Activated naive CD4-positive, alpha-beta T cell treated with anti-CD3 and anti-CD28 coated beads, Interleukin-2, amount 10 ng/mL, durations not matched to agents 7 days and 5 days (primary cell): ENCODE measurements at regions not wholly inside any gene's neighbourhood (a gene's known extent, or its start where the extent isn't known, plus 50 kb on each side); places are given as distances from the start of the nearest gene placed in this dataset.

Experiments
- CTCF ChIA-PET: fragments of 350-600 bp; sonication (Branson Sonifier 250); formaldehyde crosslinking; loops from one replicate; lab custom pipeline; 2021; ENCODE audit warnings: antibody characterized with exemption; lab: Charles Lee
- DNase-seq: peaks from one replicate; pipeline ENCODE4 v3.0.0-alpha.2; 2020
- H3K27ac Mint-ChIP-seq: one replicate; pipeline ENCODE4 v1.8.0; 2021; ENCODE audit warnings: mild to moderate bottlenecking, moderate library complexity, mixed read lengths
- H3K27me3 Mint-ChIP-seq: one replicate; pipeline ENCODE4 v1.8.0; 2021; ENCODE audit warnings: mild to moderate bottlenecking, mixed read lengths
- H3K36me3 Mint-ChIP-seq: one replicate; pipeline ENCODE4 v1.8.0; 2021; ENCODE audit warnings: mixed read lengths
- H3K4me1 Mint-ChIP-seq: one replicate; pipeline ENCODE4 v1.8.0; 2021; ENCODE audit warnings: mixed read lengths
- H3K4me3 Mint-ChIP-seq: one replicate; pipeline ENCODE4 v1.8.0; 2021; ENCODE audit warnings: mild to moderate bottlenecking, moderate library complexity, mixed read lengths
- H3K9me3 Mint-ChIP-seq: one replicate; pipeline ENCODE4 v1.8.0; 2021; ENCODE audit warnings: mixed read lengths

GRCh38 chr22:49183208-49183825 is 644.4 kb downstream of the BRD1 start:
- CTCF ChIA-PET = no interaction called here
- H3K27ac Mint-ChIP-seq = no peak overlapping the region
- H3K4me1 Mint-ChIP-seq = no peaks in the 10 kb centered on the region
- H3K4me3 Mint-ChIP-seq = no peak overlapping the region
- H3K9me3 Mint-ChIP-seq = no peaks in the 10 kb centered on the region
- DNase-seq = no peak
- H3K27me3 Mint-ChIP-seq = no peaks in the 10 kb centered on the region
- H3K36me3 Mint-ChIP-seq = no peaks in the 10 kb centered on the region

- Mint-ChIP-seq H3K27me3 (no peaks in the 10 kb centered on the region), H3K9me3 (no peaks in the 10 kb centered on the region), H3K4me1 (no peaks in the 10 kb centered on the region), H3K4me3 (no peak overlapping the region), H3K36me3 (no peaks in the 10 kb centered on the region), H3K27ac (no peak overlapping the region)
- no peak for DNase-seq
- CTCF ChIA-PET = no interaction called here
Observed at GRCh38 chr22:49182416-49182815, 645.3 kb downstream of the BRD1 start.

GRCh38 chr22:49181942-49182341 is 645.7 kb downstream of the BRD1 start:
- Mint-ChIP-seq H3K27me3 (no peaks in the 10 kb centered on the region), H3K9me3 (no peaks in the 10 kb centered on the region), H3K4me1 (no peaks in the 10 kb centered on the region), H3K4me3 (no peak overlapping the region), H3K27ac (no peak overlapping the region), H3K36me3 (no peaks in the 10 kb centered on the region)
- DNase-seq = no peak
- CTCF ChIA-PET = no interaction called here

GRCh38 chr22:49181431-49181830 is 646.2 kb downstream of the BRD1 start:
- CTCF ChIA-PET = no interaction called here
- no peaks in the 10 kb centered on the region for H3K36me3 Mint-ChIP-seq
- no peak for DNase-seq
- no peaks in the 10 kb centered on the region for H3K27me3 Mint-ChIP-seq
- no peak overlapping the region for H3K4me3 Mint-ChIP-seq
- no peaks in the 10 kb centered on the region for H3K4me1 Mint-ChIP-seq
- H3K27ac Mint-ChIP-seq = no peak overlapping the region
- H3K9me3 Mint-ChIP-seq = no peaks in the 10 kb centered on the region

GRCh38 chr22:49180683-49181024 is 647.0 kb downstream of the BRD1 start:
- no peaks in the 10 kb centered on the region for H3K27me3 Mint-ChIP-seq
- H3K9me3 Mint-ChIP-seq = no peaks in the 10 kb centered on the region
- no peak overlapping the region for H3K4me3 Mint-ChIP-seq
- H3K36me3 Mint-ChIP-seq = no peaks in the 10 kb centered on the region
- H3K27ac Mint-ChIP-seq = no peak overlapping the region
- CTCF ChIA-PET = no interaction called here
- no peak for DNase-seq
- no peaks in the 10 kb centered on the region for H3K4me1 Mint-ChIP-seq

- Mint-ChIP-seq H3K9me3 (no peaks in the 10 kb centered on the region), H3K4me1 (no peaks in the 10 kb centered on the region), H3K27ac (no peak overlapping the region), H3K36me3 (no peaks in the 10 kb centered on the region), H3K4me3 (no peak overlapping the region), H3K27me3 (no peaks in the 10 kb centered on the region)
- DNase-seq = no peak
- CTCF ChIA-PET = no interaction called here
Observed at GRCh38 chr22:49179886-49180682, 647.6 kb downstream of the BRD1 start.

GRCh38 chr22:49179175-49179574 is 648.5 kb downstream of the BRD1 start:
- Mint-ChIP-seq H3K27ac (no peak overlapping the region), H3K4me1 (no peaks in the 10 kb centered on the region)
- CTCF ChIA-PET = no interaction called here

GRCh38 chr22:49178246-49179005 is 649.2 kb downstream of the BRD1 start:
- no peaks in the 10 kb centered on the region for H3K9me3 Mint-ChIP-seq
- no peaks in the 10 kb centered on the region for H3K4me1 Mint-ChIP-seq
- H3K27me3 Mint-ChIP-seq = no peaks in the 10 kb centered on the region
- no peak overlapping the region for H3K27ac Mint-ChIP-seq
- H3K36me3 Mint-ChIP-seq = no peaks in the 10 kb centered on the region
- CTCF ChIA-PET = no interaction called here
- DNase-seq = no peak
- no peak overlapping the region for H3K4me3 Mint-ChIP-seq

More at GRCh38 chr22:49179175-49179574, 648.5 kb downstream of the BRD1 start:
- H3K27me3 Mint-ChIP-seq = no peaks in the 10 kb centered on the region
- no peaks in the 10 kb centered on the region for H3K36me3 Mint-ChIP-seq
- H3K4me3 Mint-ChIP-seq = no peak overlapping the region
- H3K9me3 Mint-ChIP-seq = no peaks in the 10 kb centered on the region
- DNase-seq = no peak

- DNase-seq = no peak
- no peaks in the 10 kb centered on the region for H3K4me1 Mint-ChIP-seq
- no peak overlapping the region for H3K4me3 Mint-ChIP-seq
- CTCF ChIA-PET = no interaction called here
- no peak overlapping the region for H3K27ac Mint-ChIP-seq
- H3K9me3 Mint-ChIP-seq = no peaks in the 10 kb centered on the region
- no peaks in the 10 kb centered on the region for H3K36me3 Mint-ChIP-seq
- H3K27me3 Mint-ChIP-seq = no peaks in the 10 kb centered on the region
Observed at GRCh38 chr22:49177666-49178065, 650.0 kb downstream of the BRD1 start.

- Mint-ChIP-seq H3K27ac (no peak overlapping the region), H3K36me3 (no peaks in the 10 kb centered on the region), H3K4me3 (no peak overlapping the region), H3K27me3 (no peaks in the 10 kb centered on the region), H3K9me3 (peaks cover 2% of the 10 kb centered on the region), H3K4me1 (no peaks in the 10 kb centered on the region)
- CTCF ChIA-PET = no interaction called here
- no peak for DNase-seq
Observed at GRCh38 chr22:49176956-49177355, 650.7 kb downstream of the BRD1 start.

GRCh38 chr22:49170053-49170452 is 657.6 kb downstream of the BRD1 start:
- Mint-ChIP-seq H3K27me3 (no peaks in the 10 kb centered on the region), H3K4me3 (no peak overlapping the region), H3K27ac (no peak overlapping the region), H3K4me1 (no peaks in the 10 kb centered on the region), H3K9me3 (peaks cover 13% of the 10 kb centered on the region), H3K36me3 (no peaks in the 10 kb centered on the region)
- CTCF ChIA-PET = no interaction called here
- no peak for DNase-seq

- Mint-ChIP-seq H3K27me3 (no peaks in the 10 kb centered on the region), H3K36me3 (no peaks in the 10 kb centered on the region), H3K4me3 (no peak overlapping the region), H3K9me3 (peaks cover 13% of the 10 kb centered on the region), H3K27ac (no peak overlapping the region), H3K4me1 (no peaks in the 10 kb centered on the region)
- CTCF ChIA-PET = no interaction called here
- no peak for DNase-seq
Observed at GRCh38 chr22:49169074-49169744, 658.5 kb downstream of the BRD1 start.

- Mint-ChIP-seq H3K27me3 (no peaks in the 10 kb centered on the region), H3K36me3 (no peaks in the 10 kb centered on the region), H3K4me3 (no peak overlapping the region), H3K27ac (no peak overlapping the region), H3K4me1 (no peaks in the 10 kb centered on the region), H3K9me3 (peaks cover 13% of the 10 kb centered on the region)
- DNase-seq = no peak
- CTCF ChIA-PET = no interaction called here
Observed at GRCh38 chr22:49168219-49168813, 659.4 kb downstream of the BRD1 start.

GRCh38 chr22:49166746-49167145 is 660.9 kb downstream of the BRD1 start:
- H3K27me3 Mint-ChIP-seq = no peaks in the 10 kb centered on the region
- CTCF ChIA-PET = no interaction called here
- H3K36me3 Mint-ChIP-seq = no peaks in the 10 kb centered on the region
- no peak overlapping the region for H3K27ac Mint-ChIP-seq
- H3K4me1 Mint-ChIP-seq = no peaks in the 10 kb centered on the region
- peaks cover 10% of the 10 kb centered on the region for H3K9me3 Mint-ChIP-seq
- no peak overlapping the region for H3K4me3 Mint-ChIP-seq
- no peak for DNase-seq
